OCI-LY7 (cell line): ENCODE measurements at regions not wholly inside any gene's neighbourhood (a gene's known extent, or its start where the extent isn't known, plus 50 kb on each side); places are given as distances from the start of the nearest gene placed in this dataset.

Experiments used
- CTCF ChIP-seq: fragments of 200-600 bp; sonication (generic); conservative IDR thresholded peaks from 2 replicates; pipeline ENCODE4 v1.5.1; 2014; ENCODE audit warnings: mild to moderate bottlenecking, antibody characterized with exemption, low read length, moderate library complexity, mixed read lengths
- EZH2phosphoT487 ChIP-seq: fragments of 200-600 bp; sonication (generic); IDR thresholded peaks from 2 replicates; pipeline ENCODE4 v1.6.1; 2018; ENCODE audit warnings: low read depth, borderline replicate concordance, mild to moderate bottlenecking, mixed run types, antibody characterized with exemption, low read length, moderate library complexity, mixed read lengths

- TF ChIP-seq CTCF = no peak
- no peak for TF ChIP-seq EZH2phosphoT487
Measured at GRCh38 chrX:99588936-99589335, 821.1 kb downstream of the PCDH19 start.
